ENCODE measurements at regions not wholly inside any gene's neighbourhood (a gene's known extent, or its start where the extent isn't known, plus 50 kb on each side); places are given as distances from the start of the nearest gene placed in this dataset.

- Histone ChIP-seq H3K9me3 (no peaks in the 10 kb centered on the region), H3K4me1 (no peaks in the 10 kb centered on the region), H3K4me3 (no peak overlapping the region), H3K27ac (no peak overlapping the region), H3K27me3 (no peaks in the 10 kb centered on the region), H3K36me3 (no peaks in the 10 kb centered on the region)
- TF ChIP-seq CTCF (IDR thresholded peaks at IDR 0.05) (no peak), EP300 (IDR thresholded peaks at IDR 0.05) (no peak), POLR2AphosphoS5 (IDR thresholded peaks at IDR 0.05) (no peak), POLR2A (IDR thresholded peaks at IDR 0.05) (no peak)
- no peak for DNase-seq
- intact Hi-C loops (cut with DNase I; ENCODE audit: low total_unique reads): no loop called here
- 69 to 89% (median 72%) methylated on average over 1 of the region's 1 CpG for WGBS, 5 donors
Measured at GRCh38 chr4:35516102-35516501, 728.2 kb downstream of the ARAP2 start.

GRCh38 chr4:35520059-35520458 is 724.3 kb downstream of the ARAP2 start:
- TF ChIP-seq POLR2A (IDR thresholded peaks at IDR 0.05) (no peak), POLR2AphosphoS5 (IDR thresholded peaks at IDR 0.05) (no peak), EP300 (IDR thresholded peaks at IDR 0.05) (no peak), CTCF (IDR thresholded peaks at IDR 0.05) (no peak)
- 0 to 31% (median 11%) methylated on average over 1 of the region's 1 CpG for WGBS, 5 donors
- peak; percentile 2 to 36 for DNase-seq

GRCh38 chr4:35521682-35522081 is 722.6 kb downstream of the ARAP2 start:
- Histone ChIP-seq H3K4me1 (no peaks in the 10 kb centered on the region), H3K9me3 (peaks cover 0 to 10% (median 0%) of the 10 kb centered on the region in 4 donors), H3K36me3 (no peaks in the 10 kb centered on the region), H3K27me3 (no peaks in the 10 kb centered on the region), H3K4me3 (no peak overlapping the region), H3K27ac (no peak overlapping the region)
- TF ChIP-seq POLR2AphosphoS5 (IDR thresholded peaks at IDR 0.05) (no peak), CTCF (IDR thresholded peaks at IDR 0.05) (no peak), POLR2A (IDR thresholded peaks at IDR 0.05) (no peak)
- DNase-seq: no peak
- WGBS, 5 donors: 26 to 51% (median 49%) methylated on average over 1 of the region's 1 CpG
- intact Hi-C loops (cut with DNase I; ENCODE audit: low total_unique reads): no loop called here

More at GRCh38 chr4:35520059-35520458, 724.3 kb downstream of the ARAP2 start:
- Histone ChIP-seq H3K36me3 (no peaks in the 10 kb centered on the region), H3K9me3 (peaks cover 0 to 1% (median 0%) of the 10 kb centered on the region in 4 donors), H3K27ac (no peak overlapping the region), H3K27me3 (no peaks in the 10 kb centered on the region), H3K4me1 (no peaks in the 10 kb centered on the region), H3K4me3 (no peak overlapping the region)
- intact Hi-C loops (cut with DNase I; ENCODE audit: low total_unique reads): no loop called here

GRCh38 chr4:35525192-35525978 is 718.9 kb downstream of the ARAP2 start:
- peak in 1 of 2 donors; percentile 15 for DNase-seq
- Histone ChIP-seq H3K27me3 (no peaks in the 10 kb centered on the region), H3K4me1 (no peaks in the 10 kb centered on the region), H3K36me3 (no peaks in the 10 kb centered on the region), H3K4me3 (no peak overlapping the region), H3K9me3 (peaks cover 0 to 10% (median 0%) of the 10 kb centered on the region in 4 donors), H3K27ac (no peak overlapping the region)
- TF ChIP-seq POLR2A (IDR thresholded peaks at IDR 0.05): no peak
- no peak for TF ChIP-seq POLR2AphosphoS5 (IDR thresholded peaks at IDR 0.05)
- TF ChIP-seq CTCF (IDR thresholded peaks at IDR 0.05): no peak
- TF ChIP-seq EP300 (IDR thresholded peaks at IDR 0.05): no peak
- intact Hi-C loops (cut with DNase I; ENCODE audit: low total_unique reads): no loop called here
- WGBS, 5 donors: 58 to 76% (median 67%) methylated on average over 28 of the region's 28 CpGs

All from stomach (tissue), 8 donors.